GM19240 (cell line): ENCODE measurements at regions not wholly inside any gene's neighbourhood (a gene's known extent, or its start where the extent isn't known, plus 50 kb on each side); places are given as distances from the start of the nearest gene placed in this dataset.
"Not testable (repeated sequence)": the region's sequence is repeated elsewhere in the genome, so short reads cannot be mapped to it uniquely, and the experiment has no call there.

Experiments
- DNase-seq: peaks from one replicate; pipeline ENCODE4 v3.0.0; 2011; ENCODE audit warnings: low spot score; ENCODE audit not compliant: insufficient read length

GRCh38 chr18:43952398-43952797 lies 675.1 kb upstream of the SYT4 start:
- DNase-seq: no peak

GRCh38 chr18:43961722-43962121 lies 684.4 kb upstream of the SYT4 start:
- no peak for DNase-seq

GRCh38 chr18:43964666-43965065 lies 687.4 kb upstream of the SYT4 start:
- DNase-seq: no peak

GRCh38 chr18:43965691-43966090 lies 688.4 kb upstream of the SYT4 start:
- DNase-seq: no peak

- no peak for DNase-seq
Measured at GRCh38 chr18:43970656-43971055, 693.4 kb upstream of the SYT4 start.

GRCh38 chr18:43978174-43978573 lies 700.9 kb upstream of the SYT4 start:
- no peak for DNase-seq

- DNase-seq: no peak
Measured at GRCh38 chr18:43982582-43982981, 698.1 kb upstream of the SETBP1 start.

GRCh38 chr18:43987061-43987460 lies 693.6 kb upstream of the SETBP1 start:
- DNase-seq: not testable (repeated sequence)

- no peak for DNase-seq
Measured at GRCh38 chr18:43992741-43993140, 687.9 kb upstream of the SETBP1 start.

- DNase-seq: no peak
Measured at GRCh38 chr18:43994381-43994780, 686.3 kb upstream of the SETBP1 start.

GRCh38 chr18:44013871-44014270 lies 666.8 kb upstream of the SETBP1 start:
- DNase-seq: no peak

GRCh38 chr18:44025421-44025820 lies 655.3 kb upstream of the SETBP1 start:
- no peak for DNase-seq

GRCh38 chr18:44028109-44028508 lies 652.6 kb upstream of the SETBP1 start:
- no peak for DNase-seq

GRCh38 chr18:44031063-44031462 lies 649.6 kb upstream of the SETBP1 start:
- no peak for DNase-seq

GRCh38 chr18:44033144-44033701 lies 647.5 kb upstream of the SETBP1 start:
- DNase-seq: no peak

- no peak for DNase-seq
Measured at GRCh38 chr18:44035554-44035953, 645.1 kb upstream of the SETBP1 start.

- no peak for DNase-seq
Measured at GRCh38 chr18:44036501-44036900, 644.2 kb upstream of the SETBP1 start.

GRCh38 chr18:44039216-44039615 lies 641.5 kb upstream of the SETBP1 start:
- no peak for DNase-seq

- DNase-seq: no peak
Measured at GRCh38 chr18:44039826-44040225, 640.9 kb upstream of the SETBP1 start.

GRCh38 chr18:44041553-44041952 lies 639.1 kb upstream of the SETBP1 start:
- no peak for DNase-seq

- DNase-seq: no peak
Measured at GRCh38 chr18:44041961-44042360, 638.7 kb upstream of the SETBP1 start.

- no peak for DNase-seq
Measured at GRCh38 chr18:44046376-44046975, 634.2 kb upstream of the SETBP1 start.

- no peak for DNase-seq
Measured at GRCh38 chr18:44047585-44047984, 633.1 kb upstream of the SETBP1 start.

GRCh38 chr18:44048435-44048834 lies 632.3 kb upstream of the SETBP1 start:
- DNase-seq: no peak
